HUES6 (cell line): ENCODE measurements at regions not wholly inside any gene's neighbourhood (a gene's known extent, or its start where the extent isn't known, plus 50 kb on each side); places are given as distances from the start of the nearest gene placed in this dataset.

Experiments
- H3K27ac ChIP-seq: 2 replicates; pipeline ENCODE4 v1.7.0; 2013; ENCODE audit warnings: low read depth, mild to moderate bottlenecking, low read length, inconsistent platforms
- H3K27me3 ChIP-seq: 2 replicates; pipeline ENCODE4 v1.6.1; 2013; ENCODE audit warnings: low read length; ENCODE audit not compliant: control insufficient read depth, insufficient read depth
- H3K36me3 ChIP-seq: 2 replicates; pipeline ENCODE4 v1.6.1; 2013; ENCODE audit warnings: low read length; ENCODE audit not compliant: control insufficient read depth, insufficient read depth
- H3K4me1 ChIP-seq: 2 replicates; pipeline ENCODE4 v1.6.1; 2013; ENCODE audit warnings: low read length; ENCODE audit not compliant: control insufficient read depth, insufficient read depth
- H3K4me3 ChIP-seq: 2 replicates; pipeline ENCODE4 v1.5.1; 2013; ENCODE audit warnings: low read depth, low read length
- H3K9ac ChIP-seq: one replicate; pipeline ENCODE4 v1.6.1; 2013; ENCODE audit warnings: mild to moderate bottlenecking, low read length
- H3K9me3 ChIP-seq: 2 replicates; pipeline ENCODE4 v1.6.1; 2013; ENCODE audit warnings: low read depth, low read length; ENCODE audit not compliant: control insufficient read depth, insufficient read depth

DNA sequence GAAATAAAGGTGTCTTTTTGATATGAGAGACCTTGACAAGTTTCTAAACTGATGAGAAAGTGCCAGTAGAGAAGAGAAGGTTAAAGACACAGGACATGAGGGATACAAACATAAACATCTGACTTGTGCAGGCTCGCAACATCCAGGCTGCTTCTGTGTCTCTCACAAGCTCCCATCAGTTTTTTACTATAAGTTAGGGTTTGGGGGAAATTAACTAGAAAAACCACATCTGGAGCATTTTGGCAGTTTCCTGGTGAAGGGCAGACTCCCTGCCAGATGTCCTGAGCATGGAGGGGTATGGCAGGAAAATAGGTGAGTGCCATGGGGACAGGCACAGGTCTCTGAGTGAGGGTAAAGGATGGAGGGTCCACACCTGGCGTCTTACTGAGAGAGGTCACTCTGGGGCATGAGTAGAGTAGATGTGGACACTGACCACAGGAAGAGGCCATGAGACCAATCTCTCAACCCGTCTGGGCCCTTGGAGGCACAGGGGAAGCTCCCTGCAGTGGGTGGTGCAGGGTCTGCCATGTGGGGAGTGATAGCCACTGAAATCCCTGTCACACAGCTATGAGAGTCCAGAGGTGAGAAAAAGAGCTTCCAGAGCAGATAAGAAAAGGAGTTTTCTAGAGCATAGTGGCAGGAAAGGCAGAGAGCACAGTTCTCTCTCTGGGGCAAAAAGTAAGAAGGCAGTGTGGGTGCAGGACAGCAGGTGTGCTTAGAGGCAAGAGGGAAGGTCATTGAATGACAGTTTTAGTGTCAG, 193.3 kb upstream of the SYNDIG1 start:
- no peak overlapping the region for H3K27ac ChIP-seq
- no peaks in the 10 kb centered on the region for H3K36me3 ChIP-seq
- H3K4me1 ChIP-seq = no peaks in the 10 kb centered on the region
- no peaks in the 10 kb centered on the region for H3K9me3 ChIP-seq
- no peak overlapping the region for H3K9ac ChIP-seq
- no peak overlapping the region for H3K4me3 ChIP-seq
- H3K27me3 ChIP-seq = no peaks in the 10 kb centered on the region

DNA sequence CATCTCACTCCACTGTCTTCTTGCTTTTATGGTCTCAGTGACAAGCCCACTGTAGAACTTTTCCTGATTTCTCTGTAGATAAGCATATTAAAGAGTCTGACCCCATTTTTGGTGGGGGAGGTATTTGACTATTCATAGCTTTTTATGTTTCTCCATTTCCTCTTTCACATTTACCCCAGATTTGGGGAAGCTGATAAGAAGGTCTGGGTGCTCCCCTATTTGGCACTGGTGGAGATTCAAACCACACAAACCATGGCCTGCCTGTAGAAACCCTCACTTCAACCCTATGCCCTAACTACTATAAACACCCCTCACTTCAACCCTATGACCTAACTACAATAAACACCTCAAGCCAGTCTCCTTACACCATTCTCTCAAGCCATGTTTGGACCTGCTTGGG, 196.2 kb upstream of the SYNDIG1 start:
- no peaks in the 10 kb centered on the region for H3K27me3 ChIP-seq
- H3K4me1 ChIP-seq = no peaks in the 10 kb centered on the region
- H3K9me3 ChIP-seq = no peaks in the 10 kb centered on the region
- no peak overlapping the region for H3K9ac ChIP-seq
- H3K4me3 ChIP-seq = no peak overlapping the region
- no peaks in the 10 kb centered on the region for H3K36me3 ChIP-seq
- no peak overlapping the region for H3K27ac ChIP-seq

DNA sequence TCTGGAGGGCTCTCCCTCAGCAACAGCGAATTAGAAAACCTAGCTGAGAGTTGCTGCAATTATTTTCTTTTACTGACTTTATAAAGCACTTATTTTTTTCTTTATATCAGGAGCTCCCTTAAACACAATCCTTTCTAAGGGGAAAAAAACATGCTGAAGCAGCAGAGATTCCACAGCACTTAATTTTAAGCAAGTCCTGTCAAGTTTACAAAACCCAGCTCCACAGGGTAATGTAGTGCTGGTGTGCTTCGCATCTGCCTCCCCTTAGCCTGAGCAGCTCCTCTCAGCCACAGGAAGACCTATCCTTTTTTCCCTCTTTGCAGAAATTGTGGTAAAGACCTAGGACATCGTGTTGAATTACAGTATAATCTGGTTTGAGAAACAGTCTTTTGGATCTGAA, 208.1 kb upstream of the SYNDIG1 start:
- no peak overlapping the region for H3K27ac ChIP-seq
- H3K4me3 ChIP-seq = no peak overlapping the region
- no peaks in the 10 kb centered on the region for H3K4me1 ChIP-seq
- H3K27me3 ChIP-seq = no peaks in the 10 kb centered on the region; the same call in 1 of the 2 replicates
- no peaks in the 10 kb centered on the region for H3K36me3 ChIP-seq
- no peak overlapping the region for H3K9ac ChIP-seq
- H3K9me3 ChIP-seq = no peaks in the 10 kb centered on the region

- Histone ChIP-seq H3K4me3 (no peak overlapping the region), H3K9me3 (no peaks in the 10 kb centered on the region), H3K27ac (no peak overlapping the region), H3K9ac (no peak overlapping the region), H3K36me3 (no peaks in the 10 kb centered on the region), H3K27me3 (no peaks in the 10 kb centered on the region; the same call in 1 of the 2 replicates), H3K4me1 (no peaks in the 10 kb centered on the region)
Measured at GRCh38 chr20:24257171-24257570, 212.3 kb upstream of the SYNDIG1 start.

DNA sequence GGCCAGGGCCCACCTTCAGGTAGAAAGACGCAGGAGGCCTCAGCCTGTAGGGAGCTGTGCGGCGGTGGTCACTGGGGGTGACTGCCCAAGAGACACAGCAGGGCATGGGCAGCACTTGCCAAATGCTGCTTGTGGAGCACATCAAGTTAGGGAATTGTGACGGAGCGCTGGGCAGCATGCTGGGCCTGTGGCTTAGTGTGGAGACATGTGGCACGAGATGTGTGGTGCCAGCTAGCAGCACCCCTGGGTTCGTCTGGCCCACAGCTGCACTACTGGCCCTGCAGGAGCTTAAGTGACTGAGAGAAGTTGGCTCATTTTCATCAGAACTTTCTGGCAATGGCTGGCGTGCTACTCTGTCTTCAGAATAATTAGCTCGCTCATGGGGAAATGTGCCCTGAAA, 213.1 kb upstream of the SYNDIG1 start:
- H3K36me3 ChIP-seq = no peaks in the 10 kb centered on the region
- no peak overlapping the region for H3K27ac ChIP-seq
- H3K4me1 ChIP-seq = no peaks in the 10 kb centered on the region
- no peaks in the 10 kb centered on the region; the same call in 1 of the 2 replicates for H3K27me3 ChIP-seq
- no peak overlapping the region for H3K9ac ChIP-seq
- H3K9me3 ChIP-seq = no peaks in the 10 kb centered on the region
- no peak overlapping the region for H3K4me3 ChIP-seq

DNA sequence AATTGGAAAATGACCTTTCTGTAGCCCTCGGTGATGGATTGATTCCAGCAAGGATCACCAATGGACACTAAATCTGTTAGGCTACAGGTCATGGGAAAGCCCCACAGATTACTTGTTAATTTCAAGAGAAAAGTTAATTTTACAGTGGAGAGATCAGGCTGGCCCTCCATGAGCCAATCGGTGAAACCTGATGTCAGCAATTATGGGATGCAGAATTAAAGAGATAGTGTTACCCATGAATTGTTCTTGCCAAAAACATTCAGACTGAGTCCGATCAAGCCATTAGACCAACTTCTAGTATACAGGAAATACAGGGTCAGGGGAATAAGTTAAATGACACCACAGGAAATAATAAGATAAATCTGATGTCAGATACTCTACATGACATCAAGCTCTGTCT, 214.9 kb upstream of the SYNDIG1 start:
- Histone ChIP-seq H3K4me3 (no peak overlapping the region), H3K27ac (no peak overlapping the region), H3K27me3 (no peaks in the 10 kb centered on the region), H3K4me1 (no peaks in the 10 kb centered on the region), H3K9ac (no peak overlapping the region), H3K9me3 (no peaks in the 10 kb centered on the region), H3K36me3 (no peaks in the 10 kb centered on the region)

- Histone ChIP-seq H3K9ac (no peak overlapping the region), H3K36me3 (no peaks in the 10 kb centered on the region), H3K4me1 (no peaks in the 10 kb centered on the region), H3K9me3 (no peaks in the 10 kb centered on the region), H3K27me3 (no peaks in the 10 kb centered on the region), H3K27ac (no peak overlapping the region), H3K4me3 (no peak overlapping the region)
Measured at GRCh38 chr20:24253321-24253720, 216.1 kb upstream of the SYNDIG1 start.

DNA sequence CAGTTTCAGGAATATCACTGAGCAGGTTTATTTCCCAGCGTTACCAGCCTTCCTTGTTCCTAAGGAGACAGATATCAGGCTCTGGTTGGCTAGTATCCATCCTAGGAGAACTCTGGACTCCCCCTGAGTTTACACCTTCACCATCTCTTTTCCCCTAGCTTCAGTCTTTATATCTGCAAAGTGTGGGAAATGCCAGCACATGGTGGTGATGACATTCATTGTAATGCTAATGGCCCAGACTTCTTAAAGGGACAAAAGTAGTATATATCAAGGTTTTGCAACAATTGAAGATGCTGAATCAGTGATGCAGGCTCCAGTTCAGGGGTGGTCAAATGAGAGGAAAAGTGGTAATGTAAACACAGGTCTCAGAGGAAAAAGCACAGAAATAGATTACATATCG, 224.3 kb upstream of the SYNDIG1 start:
- no peak overlapping the region for H3K27ac ChIP-seq
- no peak overlapping the region for H3K4me3 ChIP-seq
- no peaks in the 10 kb centered on the region for H3K36me3 ChIP-seq
- 0 out of 2 replicates have a peak, but pooled peaks cover 7% of the 10 kb centered on the region for H3K9me3 ChIP-seq
- H3K9ac ChIP-seq = no peak overlapping the region
- 0 out of 2 replicates have a peak, but pooled peaks cover 3% of the 10 kb centered on the region for H3K4me1 ChIP-seq
- no peaks in the 10 kb centered on the region for H3K27me3 ChIP-seq

GRCh38 chr20:24242763-24243162, 226.7 kb upstream of the SYNDIG1 start:
- Histone ChIP-seq H3K36me3 (no peaks in the 10 kb centered on the region), H3K27ac (no peak overlapping the region), H3K9me3 (0 out of 2 replicates have a peak, but pooled peaks cover 6% of the 10 kb centered on the region), H3K4me3 (no peak overlapping the region), H3K9ac (no peak overlapping the region), H3K4me1 (0 out of 2 replicates have a peak, but pooled peaks cover 3% of the 10 kb centered on the region), H3K27me3 (no peaks in the 10 kb centered on the region)

- Histone ChIP-seq H3K9me3 (no peaks in the 10 kb centered on the region), H3K9ac (no peak overlapping the region), H3K4me3 (no peak overlapping the region), H3K4me1 (0 out of 2 replicates have a peak, but pooled peaks cover 3% of the 10 kb centered on the region), H3K36me3 (no peaks in the 10 kb centered on the region), H3K27me3 (no peaks in the 10 kb centered on the region), H3K27ac (no peak overlapping the region)
Measured at GRCh38 chr20:24241466-24241865, 228.0 kb upstream of the SYNDIG1 start.

GRCh38 chr20:24236963-24237362, 232.5 kb upstream of the SYNDIG1 start:
- no peaks in the 10 kb centered on the region for H3K27me3 ChIP-seq
- no peak overlapping the region for H3K27ac ChIP-seq
- no peaks in the 10 kb centered on the region for H3K4me1 ChIP-seq
- no peaks in the 10 kb centered on the region for H3K36me3 ChIP-seq
- H3K4me3 ChIP-seq = no peak overlapping the region
- H3K9me3 ChIP-seq = no peaks in the 10 kb centered on the region
- no peak overlapping the region for H3K9ac ChIP-seq
